Activated CD4-positive, alpha-beta memory T cell treated with anti-CD3 and anti-CD28 coated beads, Interleukin-2, amount 10 ng/mL, durations not matched to agents 7 days and 5 days (primary cell): ENCODE measurements at regions not wholly inside any gene's neighbourhood (a gene's known extent, or its start where the extent isn't known, plus 50 kb on each side); places are given as distances from the start of the nearest gene placed in this dataset.

Experiments
- CTCF ChIA-PET: fragments of 350-600 bp; sonication (Branson Sonifier 250); formaldehyde crosslinking; loops from one replicate; lab custom pipeline; 2021; ENCODE audit warnings: antibody characterized with exemption, inconsistent platforms; lab: Charles Lee
- POLR2A ChIA-PET: fragments of 350-600 bp; sonication (Branson Sonifier 250); formaldehyde crosslinking; loops from one replicate; lab custom pipeline; 2021; ENCODE audit warnings: antibody characterized with exemption; lab: Charles Lee
- DNase-seq: peaks from one replicate; pipeline ENCODE4 v3.0.0-alpha.2; 2020
- H3K27ac Mint-ChIP-seq: one replicate; pipeline ENCODE4 v1.8.0; 2021; ENCODE audit warnings: mild to moderate bottlenecking, mixed read lengths
- H3K27me3 Mint-ChIP-seq: one replicate; pipeline ENCODE4 v1.8.0; 2021; ENCODE audit warnings: mixed read lengths
- H3K36me3 Mint-ChIP-seq: one replicate; pipeline ENCODE4 v1.8.0; 2021; ENCODE audit warnings: low read depth, mixed read lengths
- H3K4me1 Mint-ChIP-seq: one replicate; pipeline ENCODE4 v1.8.0; 2021; ENCODE audit warnings: mixed read lengths
- H3K4me3 Mint-ChIP-seq: one replicate; pipeline ENCODE4 v1.8.0; 2021; ENCODE audit warnings: mild to moderate bottlenecking, mixed read lengths
- H3K9me3 Mint-ChIP-seq: one replicate; pipeline ENCODE4 v1.8.0; 2021; ENCODE audit warnings: mixed read lengths

GRCh38 chr11:43558146-43558545 lies 122.4 kb upstream of the HSD17B12 start:
- no peaks in the 10 kb centered on the region for H3K9me3 Mint-ChIP-seq
- no peak for DNase-seq
- H3K4me1 Mint-ChIP-seq = peaks cover 6% of the 10 kb centered on the region
- no peaks in the 10 kb centered on the region for H3K36me3 Mint-ChIP-seq
- H3K27me3 Mint-ChIP-seq = peaks cover 70% of the 10 kb centered on the region
- no peak overlapping the region for H3K27ac Mint-ChIP-seq
- no peak overlapping the region for H3K4me3 Mint-ChIP-seq
- ChIA-PET CTCF (interaction anchor here (1.0 kb wide), 1 partner anchor 11 kb away, joined by 3 read pairs; no protein-coding TSS in a partner anchor), POLR2A (no interaction called here)

- H3K27ac Mint-ChIP-seq = no peak overlapping the region
- CTCF ChIA-PET = interaction anchor here (1.0 kb wide), 1 partner anchor 10 kb away, joined by 3 read pairs; no protein-coding TSS in a partner anchor
- H3K4me3 Mint-ChIP-seq = no peak overlapping the region
- DNase-seq = no peak
- H3K9me3 Mint-ChIP-seq = no peaks in the 10 kb centered on the region
- no peaks in the 10 kb centered on the region for H3K36me3 Mint-ChIP-seq
- peaks cover 67% of the 10 kb centered on the region for H3K27me3 Mint-ChIP-seq
- POLR2A ChIA-PET = no interaction called here
- peaks cover 6% of the 10 kb centered on the region for H3K4me1 Mint-ChIP-seq
Measured at GRCh38 chr11:43558556-43559127, 121.9 kb upstream of the HSD17B12 start.

- POLR2A ChIA-PET = no interaction called here
- Mint-ChIP-seq H3K27ac (no peak overlapping the region), H3K36me3 (no peaks in the 10 kb centered on the region), H3K27me3 (peaks cover 40% of the 10 kb centered on the region), H3K4me3 (no peak overlapping the region), H3K9me3 (no peaks in the 10 kb centered on the region), H3K4me1 (peaks cover 3% of the 10 kb centered on the region)
- DNase-seq = no peak
- CTCF ChIA-PET = interaction anchor here (1.6 kb wide), 1 partner anchor 119 kb away, joined by 3 read pairs; the partner anchor contains the start of gene HSD17B12
Measured at GRCh38 chr11:43561832-43562231, 118.7 kb upstream of the HSD17B12 start.

GRCh38 chr11:43567396-43567975 lies 113.1 kb upstream of the HSD17B12 start:
- Mint-ChIP-seq H3K27ac (no peak overlapping the region), H3K27me3 (peaks cover 40% of the 10 kb centered on the region), H3K9me3 (no peaks in the 10 kb centered on the region), H3K36me3 (no peaks in the 10 kb centered on the region), H3K4me3 (no peak overlapping the region), H3K4me1 (no peaks in the 10 kb centered on the region)
- ChIA-PET POLR2A (no interaction called here), CTCF (interaction anchor here (0.8 to 2.5 kb wide), 9 partner anchors 9 to 288 kb away, joined by 3 to 13 read pairs (median 4); no protein-coding TSS in a partner anchor)
- no peak for DNase-seq

- peaks cover 81% of the 10 kb centered on the region for H3K27me3 Mint-ChIP-seq
- DNase-seq = no peak
Measured at GRCh38 chr11:43573233-43573632, 107.3 kb upstream of the HSD17B12 start.

GRCh38 chr11:43573873-43574272 lies 106.7 kb upstream of the HSD17B12 start:
- ChIA-PET POLR2A (no interaction called here), CTCF (interaction anchor here (0.8 to 1.2 kb wide), 2 partner anchors 14 to 278 kb away, joined by 3 to 4 read pairs; no protein-coding TSS in a partner anchor)
- H3K27ac Mint-ChIP-seq = no peak overlapping the region
- peaks cover 8% of the 10 kb centered on the region for H3K36me3 Mint-ChIP-seq
- no peak for DNase-seq
- no peaks in the 10 kb centered on the region for H3K9me3 Mint-ChIP-seq
- H3K27me3 Mint-ChIP-seq = peaks cover 86% of the 10 kb centered on the region
- no peak overlapping the region for H3K4me3 Mint-ChIP-seq
- peaks cover 23% of the 10 kb centered on the region for H3K4me1 Mint-ChIP-seq

More at GRCh38 chr11:43573233-43573632, 107.3 kb upstream of the HSD17B12 start:
- no peak overlapping the region for H3K4me3 Mint-ChIP-seq
- peaks cover 21% of the 10 kb centered on the region for H3K4me1 Mint-ChIP-seq
- H3K9me3 Mint-ChIP-seq = no peaks in the 10 kb centered on the region
- POLR2A ChIA-PET = no interaction called here
- CTCF ChIA-PET = interaction anchor here (1.2 to 1.6 kb wide), 3 partner anchors 8 to 279 kb away, joined by 3 to 5 read pairs (median 4); no protein-coding TSS in a partner anchor
- no peak overlapping the region for H3K27ac Mint-ChIP-seq
- H3K36me3 Mint-ChIP-seq = peaks cover 8% of the 10 kb centered on the region

GRCh38 chr11:43574411-43574810 lies 106.1 kb upstream of the HSD17B12 start:
- no peak overlapping the region for H3K4me3 Mint-ChIP-seq
- H3K27me3 Mint-ChIP-seq = peaks cover 85% of the 10 kb centered on the region
- H3K4me1 Mint-ChIP-seq = peaks cover 23% of the 10 kb centered on the region
- H3K36me3 Mint-ChIP-seq = peaks cover 8% of the 10 kb centered on the region
- CTCF ChIA-PET = interaction anchor here (0.8 to 1.9 kb wide), 3 partner anchors 9 to 277 kb away, joined by 3 to 5 read pairs (median 4); no protein-coding TSS in a partner anchor
- POLR2A ChIA-PET = no interaction called here
- no peaks in the 10 kb centered on the region for H3K9me3 Mint-ChIP-seq
- DNase-seq = no peak
- H3K27ac Mint-ChIP-seq = no peak overlapping the region

- ChIA-PET CTCF (interaction anchor here (1.0 to 1.9 kb wide), 4 partner anchors 10 to 277 kb away, joined by 3 to 5 read pairs (median 4); no protein-coding TSS in a partner anchor), POLR2A (no interaction called here)
- Mint-ChIP-seq H3K9me3 (no peaks in the 10 kb centered on the region), H3K36me3 (peaks cover 8% of the 10 kb centered on the region), H3K4me3 (no peak overlapping the region), H3K4me1 (peaks cover 25% of the 10 kb centered on the region), H3K27me3 (peaks cover 85% of the 10 kb centered on the region), H3K27ac (no peak overlapping the region)
- DNase-seq = no peak
Measured at GRCh38 chr11:43574949-43575912, 105.3 kb upstream of the HSD17B12 start.

- Mint-ChIP-seq H3K27ac (no peak overlapping the region), H3K4me1 (peaks cover 32% of the 10 kb centered on the region), H3K36me3 (peaks cover 8% of the 10 kb centered on the region), H3K9me3 (no peaks in the 10 kb centered on the region), H3K4me3 (no peak overlapping the region), H3K27me3 (peaks cover 86% of the 10 kb centered on the region)
- ChIA-PET CTCF (interaction anchor here (0.7 to 1.9 kb wide), 4 partner anchors 9 to 276 kb away, joined by 3 to 5 read pairs (median 4); no protein-coding TSS in a partner anchor), POLR2A (no interaction called here)
- no peak for DNase-seq
Measured at GRCh38 chr11:43575913-43576310, 104.6 kb upstream of the HSD17B12 start.

- Mint-ChIP-seq H3K27ac (no peak overlapping the region), H3K4me1 (peaks cover 32% of the 10 kb centered on the region), H3K4me3 (no peak overlapping the region), H3K9me3 (no peaks in the 10 kb centered on the region), H3K27me3 (peaks cover 85% of the 10 kb centered on the region), H3K36me3 (peaks cover 8% of the 10 kb centered on the region)
- ChIA-PET CTCF (interaction anchor here (0.7 to 1.9 kb wide), 3 partner anchors 9 to 275 kb away, joined by 4 to 5 read pairs (median 4); no protein-coding TSS in a partner anchor), POLR2A (no interaction called here)
- no peak for DNase-seq
Measured at GRCh38 chr11:43576320-43576802, 104.2 kb upstream of the HSD17B12 start.

- ChIA-PET POLR2A (no interaction called here), CTCF (interaction anchor here (1.1 kb wide), 1 partner anchor 8 kb away, joined by 4 read pairs; no protein-coding TSS in a partner anchor)
- H3K4me1 Mint-ChIP-seq = peaks cover 33% of the 10 kb centered on the region
- no peak overlapping the region for H3K27ac Mint-ChIP-seq
- H3K27me3 Mint-ChIP-seq = peaks cover 85% of the 10 kb centered on the region
- H3K4me3 Mint-ChIP-seq = no peak overlapping the region
- no peaks in the 10 kb centered on the region for H3K9me3 Mint-ChIP-seq
- peak; percentile 31 for DNase-seq
- H3K36me3 Mint-ChIP-seq = peaks cover 8% of the 10 kb centered on the region
Measured at GRCh38 chr11:43576803-43577521, 103.6 kb upstream of the HSD17B12 start.
